OCI-LY3 (cell line): ENCODE measurements at regions not wholly inside any gene's neighbourhood (a gene's known extent, or its start where the extent isn't known, plus 50 kb on each side); places are given as distances from the start of the nearest gene placed in this dataset.
A peak's percentile ranks its signal among the peaks of the same experiment; 100 is the strongest.

Source experiments
- EZH2phosphoT487 ChIP-seq: fragments of 200-600 bp; shearing (Covaris generic); IDR thresholded peaks from 2 replicates; pipeline ENCODE4 v1.6.1; 2018; ENCODE audit warnings: antibody characterized with exemption, mixed run types, low read depth
- TF ChIP-seq, protein P1 (sequence below): fragments of 200-600, 300-600 bp; sonication (generic); IDR thresholded peaks from 2 replicates; pipeline ENCODE4 v1.5.1; 2014; ENCODE audit warnings: antibody characterized with exemption, low read length, low read depth

DNA sequence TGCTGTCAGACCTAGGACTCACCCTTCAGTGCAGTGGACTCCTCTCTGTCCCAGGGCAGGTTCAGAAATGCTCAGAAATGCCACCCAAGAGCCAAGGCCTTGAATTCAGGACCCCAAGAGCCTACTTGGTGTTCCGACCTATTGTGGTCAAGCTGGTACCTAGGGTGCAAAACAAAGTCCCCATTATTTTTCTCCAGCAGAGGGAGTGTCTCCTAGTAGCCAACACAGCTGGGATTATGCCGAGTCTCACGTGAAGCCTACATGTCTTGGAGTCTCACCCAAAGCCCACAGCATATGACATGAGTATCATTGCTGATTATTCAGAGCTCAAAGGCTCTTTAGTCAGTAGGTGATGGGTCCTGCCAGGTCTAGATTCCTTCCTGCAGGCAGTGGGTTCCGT lies 671.1 kb upstream of the SPRY2 start:
- TF ChIP-seq, protein P1, sequence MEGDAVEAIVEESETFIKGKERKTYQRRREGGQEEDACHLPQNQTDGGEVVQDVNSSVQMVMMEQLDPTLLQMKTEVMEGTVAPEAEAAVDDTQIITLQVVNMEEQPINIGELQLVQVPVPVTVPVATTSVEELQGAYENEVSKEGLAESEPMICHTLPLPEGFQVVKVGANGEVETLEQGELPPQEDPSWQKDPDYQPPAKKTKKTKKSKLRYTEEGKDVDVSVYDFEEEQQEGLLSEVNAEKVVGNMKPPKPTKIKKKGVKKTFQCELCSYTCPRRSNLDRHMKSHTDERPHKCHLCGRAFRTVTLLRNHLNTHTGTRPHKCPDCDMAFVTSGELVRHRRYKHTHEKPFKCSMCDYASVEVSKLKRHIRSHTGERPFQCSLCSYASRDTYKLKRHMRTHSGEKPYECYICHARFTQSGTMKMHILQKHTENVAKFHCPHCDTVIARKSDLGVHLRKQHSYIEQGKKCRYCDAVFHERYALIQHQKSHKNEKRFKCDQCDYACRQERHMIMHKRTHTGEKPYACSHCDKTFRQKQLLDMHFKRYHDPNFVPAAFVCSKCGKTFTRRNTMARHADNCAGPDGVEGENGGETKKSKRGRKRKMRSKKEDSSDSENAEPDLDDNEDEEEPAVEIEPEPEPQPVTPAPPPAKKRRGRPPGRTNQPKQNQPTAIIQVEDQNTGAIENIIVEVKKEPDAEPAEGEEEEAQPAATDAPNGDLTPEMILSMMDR = peak; percentile 19; the same call in 1 of the 2 replicates
- TF ChIP-seq EZH2phosphoT487 = no peak
